HepG2 (cell line): ENCODE measurements at regions not wholly inside any gene's neighbourhood (a gene's known extent, or its start where the extent isn't known, plus 50 kb on each side); places are given as distances from the start of the nearest gene placed in this dataset.

Source experiments
- ATAC-seq: fragments of 200-7000 bp; cut with Tn5 transposase; 3 replicates; pipeline ENCODE4 v1.9.1; 2020; ENCODE audit warnings: mild to moderate bottlenecking, moderate library complexity
- BruUV-seq: library from RNA; stranded (reverse); fragments of 400-500 nt; replicated peaks from 2 replicates; lab custom pipeline; 2021; lab: Mats Ljungman, UMichigan
- CTCF ChIA-PET: fragments of 300-600 bp; formaldehyde crosslinking; extraction: SDS; loops from one replicate; lab custom pipeline; 2021; ENCODE audit warnings: low total read pairs, inconsistent platforms, low intra/inter-chr PET ratio; lab: Yijun Ruan, JAX
- POLR2A ChIA-PET: fragments of 350-600 bp; sonication (Branson Sonifier 250); formaldehyde crosslinking; loops from one replicate; lab custom pipeline; 2020; ENCODE audit warnings: antibody characterized with exemption, inconsistent platforms; lab: Yijun Ruan, JAX
- DNase-seq: peaks from one replicate; pipeline ENCODE4 v3.0.0-alpha.2; 2015; ENCODE audit warnings: low spot score
- FAIRE-seq: peaks from 3 replicates; lab custom pipeline; 2011; peaks lifted over from hg19 to GRCh38; lab: Jason Lieb, UNC
- H2AFZ ChIP-seq: one replicate; pipeline ENCODE4 v1.6.1; 2011; ENCODE audit warnings: low read length, inconsistent platforms
- H3K27ac ChIP-seq: fragments of 300-600 bp; 3 replicates; pipeline ENCODE4 v1.8.0; 2011; ENCODE audit warnings: mixed run types, mild to moderate bottlenecking, mixed read lengths, low read length, inconsistent platforms; ENCODE audit not compliant: insufficient read depth; ENCODE audit errors: extremely low read length
- H3K27me3 ChIP-seq, 2 experiments: fragments of 200-600 bp in 1 of 2; 2 replicates in 1 of 2; 3 replicates in 1 of 2; pipeline versions ENCODE4 v1.6.0 to v1.8.0; 2011; ENCODE audit warnings: low read length in 2 of 2, mild to moderate bottlenecking in 2 of 2, moderate library complexity in 2 of 2, inconsistent platforms in 1 of 2; ENCODE audit not compliant: insufficient read depth in 2 of 2, control insufficient read depth in 1 of 2
- H3K36me3 ChIP-seq, 2 experiments: fragments of 200-600 bp in 1 of 2; replicated peaks in 1 of 2; 2 replicates in 1 of 2; 3 replicates in 1 of 2; pipeline versions ENCODE4 v1.5.1 to v1.8.0; 2011; ENCODE audit warnings: low read length in 2 of 2, inconsistent platforms in 1 of 2; ENCODE audit not compliant: insufficient read depth in 2 of 2, control insufficient read depth in 1 of 2
- H3K4me1 ChIP-seq: 2 replicates; pipeline ENCODE4 v1.5.1; 2012; ENCODE audit warnings: low read length, inconsistent platforms; ENCODE audit not compliant: insufficient read depth
- H3K4me2 ChIP-seq: 2 replicates; pipeline ENCODE4 v1.6.0; 2011; ENCODE audit warnings: low read depth, low read length, inconsistent platforms
- H3K4me3 ChIP-seq, 3 experiments: fragments of 200-600 bp in 1 of 3; sonication (generic), shearing (Covaris generic) in 1 of 3; replicated peaks in 1 of 3; 2 replicates each; pipeline ENCODE4 v1.5.1; 2011 to 2016; ENCODE audit warnings: low read length in 3 of 3, inconsistent platforms in 2 of 3, low read depth in 2 of 3, mild to moderate bottlenecking in 2 of 3, control low read depth in 1 of 3, mixed read lengths in 1 of 3; ENCODE audit not compliant: insufficient read depth in 1 of 3
- H3K79me2 ChIP-seq: one replicate; pipeline ENCODE4 v1.6.1; 2011; ENCODE audit warnings: low read length, inconsistent platforms; ENCODE audit not compliant: insufficient read depth
- H3K9ac ChIP-seq: 2 replicates; pipeline ENCODE4 v1.6.0; 2011; ENCODE audit warnings: mild to moderate bottlenecking, low read depth, low read length, inconsistent platforms; ENCODE audit not compliant: insufficient read depth
- H3K9me3 ChIP-seq: 2 replicates; pipeline ENCODE4 v1.5.1; 2012; ENCODE audit warnings: mild to moderate bottlenecking, low read length
- H4K20me1 ChIP-seq: 2 replicates; pipeline ENCODE4 v1.6.0; 2011; ENCODE audit warnings: inconsistent platforms, mild to moderate bottlenecking, low read length, moderate library complexity; ENCODE audit not compliant: insufficient read depth
- GATAD2A ChIP-seq: IDR thresholded peaks from 2 replicates; pipeline ENCODE4 v1.6.1; 2016
- HHEX ChIP-seq: IDR thresholded peaks from 2 replicates; pipeline ENCODE4 v1.6.1; 2016; ENCODE audit warnings: control low read depth
- MIER3 ChIP-seq: IDR thresholded peaks from 2 replicates; pipeline ENCODE4 v1.6.1; 2016; ENCODE audit warnings: missing compliant biosample characterization, borderline replicate concordance
- ZFP91 ChIP-seq: sonication (generic); formaldehyde crosslinking; IDR thresholded peaks from 2 replicates; pipeline ENCODE4 v1.9.0; 2022; ENCODE audit warnings: missing genetic modification reagents, mild to moderate bottlenecking, borderline replicate concordance
- ZFX ChIP-seq: sonication (generic); formaldehyde crosslinking; IDR thresholded peaks from 2 replicates; pipeline ENCODE4 v1.4.0; 2020; ENCODE audit warnings: mild to moderate bottlenecking, low read depth, missing genetic modification reagents, moderate library complexity
- ZNF12 ChIP-seq: sonication (generic); formaldehyde crosslinking; IDR thresholded peaks from 2 replicates; pipeline ENCODE4 v1.5.0; 2020; ENCODE audit warnings: missing genetic modification reagents
- ZNF232 ChIP-seq: sonication (generic); formaldehyde crosslinking; IDR thresholded peaks from 2 replicates; pipeline ENCODE4 v1.4.0; 2020; ENCODE audit warnings: missing genetic modification reagents, borderline replicate concordance
- ZNF335 ChIP-seq: sonication (generic); formaldehyde crosslinking; IDR thresholded peaks from 2 replicates; pipeline ENCODE4 v1.4.0; 2020; ENCODE audit warnings: missing genetic modification reagents
- ZNF550 ChIP-seq: sonication (generic); formaldehyde crosslinking; IDR thresholded peaks from 2 replicates; pipeline ENCODE4 v1.4.0; 2020; ENCODE audit warnings: mild to moderate bottlenecking, missing genetic modification reagents, borderline replicate concordance
- ZNF605 ChIP-seq: sonication (generic); formaldehyde crosslinking; IDR thresholded peaks from 2 replicates; pipeline ENCODE4 v1.8.0; 2022; ENCODE audit warnings: mild to moderate bottlenecking, missing genetic modification reagents
- ZNF777 ChIP-seq: sonication (generic); formaldehyde crosslinking; IDR thresholded peaks from 2 replicates; pipeline ENCODE4 v1.4.0; 2020; ENCODE audit warnings: missing genetic modification reagents
- WGBS: methylation state at CpG from one replicate; pipeline ENCODE4 v1.1.6; 2017; ENCODE audit warnings: low lambda C conversion rate; 5-methylcytosine and 5-hydroxymethylcytosine counted together
- in situ Hi-C: cut with HindIII; loops from 2 replicates; pipeline ENCODE4 v1.10.0; 2017; ENCODE audit warnings: low pct_unique_long_range_greater_than_20kb; ENCODE audit not compliant: extremely low pct_ligation_motif_present
- intact Hi-C: fragments of 100-400 bp; cut with micrococcal nuclease; formaldehyde crosslinking; loops from one replicate; pipeline ENCODE4 v1.10.0; 2022; ENCODE audit not compliant: unreplicated experiment
- TF ChIP-seq, protein P1 (sequence below): sonication (generic); formaldehyde crosslinking; IDR thresholded peaks from 2 replicates; pipeline ENCODE4 v1.8.1; 2023; ENCODE audit warnings: mild to moderate bottlenecking, missing genetic modification reagents
- TF ChIP-seq, protein P2 (sequence below): sonication (generic); formaldehyde crosslinking; conservative IDR thresholded peaks from 2 replicates; pipeline ENCODE4 v1.8.1; 2023; ENCODE audit warnings: missing genetic modification reagents

- no peak overlapping the region for H3K4me3 ChIP-seq
- CTCF ChIA-PET, result no interaction called here
- POLR2A ChIA-PET, result no interaction called here
- H3K9ac ChIP-seq, result no peak overlapping the region
- no peak overlapping the region for H3K27ac ChIP-seq
- H3K79me2 ChIP-seq, result no peaks in the 10 kb centered on the region
- no peaks in the 10 kb centered on the region for H3K4me1 ChIP-seq
- H3K4me2 ChIP-seq, result no peak overlapping the region
- FAIRE-seq, result no peak
- no peak for DNase-seq
- H3K36me3 ChIP-seq, result no peaks in the 10 kb centered on the region
- no peak for ATAC-seq
- BruUV-seq, result no TSS peak
- H4K20me1 ChIP-seq, result no peaks in the 10 kb centered on the region
- no peak overlapping the region for H2AFZ ChIP-seq
- WGBS, result 21% methylated on average over 5 of the region's 5 CpGs
- peaks cover 0 to 3% of the 10 kb centered on the region in 2 experiments; a peak in 1 of 5 replicates for H3K27me3 ChIP-seq
- in situ Hi-C loops, result no loop called here
- TF ChIP-seq ZNF335 (no peak), ZNF232 (CRISPR knock-in tag) (no peak), GATAD2A (CRISPR knock-in tag) (no peak), ZNF777 (CRISPR knock-in tag) (no peak), ZNF550 (CRISPR knock-in tag) (no peak), HHEX (no peak), ZFX (CRISPR knock-in tag) (no peak), MIER3 (no peak), ZNF605 (no peak), ZFP91 (CRISPR knock-in tag) (no peak), ZNF12 (CRISPR knock-in tag) (no peak)
- TF ChIP-seq, protein P1, sequence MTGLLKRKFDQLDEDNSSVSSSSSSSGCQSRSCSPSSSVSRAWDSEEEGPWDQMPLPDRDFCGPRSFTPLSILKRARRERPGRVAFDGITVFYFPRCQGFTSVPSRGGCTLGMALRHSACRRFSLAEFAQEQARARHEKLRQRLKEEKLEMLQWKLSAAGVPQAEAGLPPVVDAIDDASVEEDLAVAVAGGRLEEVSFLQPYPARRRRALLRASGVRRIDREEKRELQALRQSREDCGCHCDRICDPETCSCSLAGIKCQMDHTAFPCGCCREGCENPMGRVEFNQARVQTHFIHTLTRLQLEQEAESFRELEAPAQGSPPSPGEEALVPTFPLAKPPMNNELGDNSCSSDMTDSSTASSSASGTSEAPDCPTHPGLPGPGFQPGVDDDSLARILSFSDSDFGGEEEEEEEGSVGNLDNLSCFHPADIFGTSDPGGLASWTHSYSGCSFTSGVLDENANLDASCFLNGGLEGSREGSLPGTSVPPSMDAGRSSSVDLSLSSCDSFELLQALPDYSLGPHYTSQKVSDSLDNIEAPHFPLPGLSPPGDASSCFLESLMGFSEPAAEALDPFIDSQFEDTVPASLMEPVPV, result no peak
- TF ChIP-seq, protein P2, sequence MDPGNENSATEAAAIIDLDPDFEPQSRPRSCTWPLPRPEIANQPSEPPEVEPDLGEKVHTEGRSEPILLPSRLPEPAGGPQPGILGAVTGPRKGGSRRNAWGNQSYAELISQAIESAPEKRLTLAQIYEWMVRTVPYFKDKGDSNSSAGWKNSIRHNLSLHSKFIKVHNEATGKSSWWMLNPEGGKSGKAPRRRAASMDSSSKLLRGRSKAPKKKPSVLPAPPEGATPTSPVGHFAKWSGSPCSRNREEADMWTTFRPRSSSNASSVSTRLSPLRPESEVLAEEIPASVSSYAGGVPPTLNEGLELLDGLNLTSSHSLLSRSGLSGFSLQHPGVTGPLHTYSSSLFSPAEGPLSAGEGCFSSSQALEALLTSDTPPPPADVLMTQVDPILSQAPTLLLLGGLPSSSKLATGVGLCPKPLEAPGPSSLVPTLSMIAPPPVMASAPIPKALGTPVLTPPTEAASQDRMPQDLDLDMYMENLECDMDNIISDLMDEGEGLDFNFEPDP, result no peak
- H3K9me3 ChIP-seq, result no peaks in the 10 kb centered on the region
- intact Hi-C loops, result no loop called here
These were observed 304.5 kb upstream of the MAP3K7 start for GRCh38 chr6:90891355-90891754.
